GM19351 (cell line): ENCODE measurements at regions not wholly inside any gene's neighbourhood (a gene's known extent, or its start where the extent isn't known, plus 50 kb on each side); places are given as distances from the start of the nearest gene placed in this dataset.
A peak's percentile ranks its signal among the peaks of the same experiment; 100 is the strongest.

Experiments used
- ATAC-seq: cut with Tn5 transposase; IDR thresholded peaks from one replicate; pipeline ENCODE4 v1.9.1; 2021; ENCODE audit warnings: mild to moderate bottlenecking, moderate library complexity; ENCODE audit not compliant: unreplicated experiment

DNA sequence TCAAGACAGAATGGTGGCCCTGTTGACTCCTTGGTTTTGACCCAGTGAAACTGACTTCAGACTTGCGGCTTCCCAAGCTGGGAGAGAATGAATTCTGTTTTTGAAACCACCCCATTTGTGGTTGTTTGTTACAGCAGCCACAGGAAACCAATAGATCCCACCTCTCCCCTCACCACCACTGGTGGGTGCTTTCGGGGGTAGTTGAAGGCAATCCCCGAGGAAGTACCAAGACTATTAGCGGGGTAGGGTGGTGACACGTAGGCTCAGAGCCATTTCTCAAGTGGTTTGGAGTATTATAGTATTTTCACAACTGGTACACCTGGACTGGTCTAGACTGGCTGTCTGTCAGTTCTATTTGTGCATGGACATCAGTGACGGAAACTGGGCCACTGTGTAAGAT is 189.1 kb upstream of the RBPJ start:
- peak; percentile 46 for ATAC-seq

- ATAC-seq = no peak
These were observed 188.0 kb upstream of the RBPJ start for GRCh38 chr4:26132858-26133257.

GRCh38 chr4:26133840-26134239 is 187.0 kb upstream of the RBPJ start:
- no peak for ATAC-seq

DNA sequence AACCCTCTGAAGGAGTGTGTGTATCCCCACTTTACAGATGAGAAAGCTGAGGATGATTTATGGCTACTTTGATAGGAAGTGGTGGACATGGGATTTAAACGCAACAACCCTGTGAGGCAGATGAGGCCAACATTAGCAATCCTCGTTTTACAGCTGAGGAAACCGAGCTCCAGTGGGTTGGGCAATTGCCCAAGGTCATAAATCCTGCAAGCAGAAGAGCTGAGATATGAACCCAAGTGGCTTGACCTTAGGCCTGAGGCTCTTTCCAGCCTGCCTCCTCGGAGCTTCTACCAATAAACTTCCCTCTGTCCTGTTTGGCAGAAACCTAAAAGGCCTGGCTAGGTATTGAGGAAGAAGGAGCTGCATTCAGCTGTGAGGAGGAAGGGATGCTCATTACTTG is 185.5 kb upstream of the RBPJ start:
- ATAC-seq = no peak

- ATAC-seq = no peak
These were observed 184.2 kb upstream of the RBPJ start for GRCh38 chr4:26136615-26137014.

GRCh38 chr4:26137288-26137687 is 183.5 kb upstream of the RBPJ start:
- ATAC-seq = no peak

DNA sequence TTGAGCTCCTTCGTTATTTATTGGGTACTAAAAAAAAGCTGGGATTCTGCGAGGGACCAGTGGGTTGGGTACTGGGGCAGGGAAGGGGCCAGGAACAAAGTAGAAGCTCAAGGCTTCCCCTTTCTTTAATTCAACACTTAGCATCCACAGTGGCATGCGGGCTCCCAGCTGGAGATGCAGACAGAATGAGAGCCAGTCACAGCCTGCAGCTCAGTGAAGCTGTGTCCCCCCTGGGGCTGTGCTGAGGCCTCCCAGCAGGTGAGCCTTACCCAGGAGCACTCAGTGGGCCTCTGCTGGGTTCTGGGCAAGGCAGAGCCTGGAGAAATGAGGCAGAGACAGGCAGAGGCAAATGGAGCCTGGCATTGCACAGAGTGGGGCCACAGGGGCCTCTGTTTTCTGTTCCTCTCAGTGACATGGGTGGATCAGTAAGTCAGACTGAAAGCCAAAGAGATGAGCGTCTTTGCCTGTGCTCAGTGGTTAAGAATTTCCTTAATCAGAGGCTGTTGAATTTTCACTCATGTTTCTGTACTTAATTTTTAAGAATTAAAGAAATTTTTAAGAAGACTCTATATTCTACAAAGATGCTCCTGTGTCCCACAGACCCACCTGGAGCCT is 181.4 kb upstream of the RBPJ start:
- no peak for ATAC-seq

- no peak for ATAC-seq
These were observed 180.5 kb upstream of the RBPJ start for GRCh38 chr4:26140150-26140898.

- no peak for ATAC-seq
These were observed 179.6 kb upstream of the RBPJ start for GRCh38 chr4:26141051-26141721.

DNA sequence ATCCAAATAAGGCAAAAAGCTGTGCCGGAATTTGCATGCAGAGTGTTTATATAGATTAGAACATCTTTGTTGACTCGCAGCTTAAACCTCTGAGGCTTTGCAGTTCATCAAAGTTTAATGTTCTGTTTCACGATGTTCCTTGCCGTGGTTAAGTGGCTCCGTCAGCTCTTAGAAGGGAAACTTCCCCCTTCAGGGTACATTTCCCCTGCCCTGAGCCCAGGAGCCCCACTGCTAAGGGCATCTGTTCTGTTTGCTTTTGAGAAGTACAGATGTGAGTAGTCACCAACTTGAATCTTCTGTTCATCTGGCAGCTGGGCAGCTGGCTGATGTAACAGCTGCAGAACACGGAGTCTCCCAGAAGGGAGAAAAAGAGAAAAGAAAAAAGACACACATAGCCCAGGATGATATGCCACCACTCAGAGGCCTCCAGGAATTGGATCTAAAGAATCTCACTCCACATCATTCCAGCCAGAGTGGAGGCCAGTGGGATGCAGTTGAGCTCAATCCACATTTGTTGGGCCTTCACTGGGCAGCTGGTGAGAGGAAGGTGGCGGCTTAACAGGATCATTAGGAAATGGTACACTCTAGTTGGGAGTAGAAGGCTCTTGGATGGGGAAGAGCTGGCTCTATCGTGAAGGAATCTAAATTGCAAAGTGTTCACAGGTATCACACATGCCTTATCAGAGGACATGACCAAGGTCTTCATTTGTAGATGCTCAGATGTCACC is 178.7 kb upstream of the RBPJ start:
- no peak for ATAC-seq

DNA sequence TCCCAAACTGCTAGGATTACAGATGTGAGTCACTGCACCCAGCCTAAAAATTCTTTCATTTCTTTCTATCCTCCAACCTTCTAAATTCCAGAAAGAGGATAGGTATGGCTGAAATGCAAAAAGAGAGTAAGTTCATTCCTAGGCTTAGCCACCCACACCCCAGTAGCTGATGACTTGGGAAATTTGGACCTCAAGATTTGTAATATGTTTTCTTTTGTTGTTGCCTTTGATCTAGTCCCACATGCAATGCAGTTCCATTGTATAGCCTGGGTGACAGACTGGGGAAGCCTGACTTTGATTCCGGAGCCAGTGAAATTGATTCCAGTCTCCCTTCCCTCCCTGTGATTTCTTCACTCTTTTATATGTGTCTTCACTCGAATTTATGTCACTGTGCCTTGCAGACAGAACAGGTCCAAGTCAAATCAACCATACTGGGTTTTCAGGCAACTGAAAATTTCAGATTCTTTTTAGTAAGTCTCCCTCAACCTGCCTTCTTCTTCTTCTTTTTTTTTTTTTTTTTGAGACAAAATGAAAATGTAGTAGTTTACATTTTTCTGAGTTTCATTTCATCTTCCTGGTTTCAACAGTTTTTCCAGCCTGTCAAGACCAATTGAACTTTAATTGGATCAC is 176.2 kb upstream of the RBPJ start:
- ATAC-seq = no peak

DNA sequence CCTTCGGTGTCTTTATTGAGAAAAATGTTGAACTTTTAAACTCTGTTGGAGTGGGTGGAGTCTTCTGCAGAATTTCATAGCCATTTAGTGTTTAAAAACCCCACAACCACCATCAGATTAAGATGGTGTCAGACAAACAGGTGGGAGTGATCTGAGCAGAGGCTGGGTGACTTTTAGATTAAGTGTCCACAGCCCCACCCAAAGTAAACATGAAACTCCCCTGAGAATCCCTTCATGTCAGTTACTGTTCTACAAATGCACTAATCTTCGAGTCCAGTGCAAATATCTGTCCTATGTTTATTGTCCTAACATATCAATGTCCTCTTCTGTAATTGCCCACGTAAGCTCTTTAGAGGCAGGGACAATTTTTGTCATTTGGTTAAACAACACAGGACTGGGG is 175.6 kb upstream of the RBPJ start:
- no peak for ATAC-seq

GRCh38 chr4:26148927-26149326 is 171.9 kb upstream of the RBPJ start:
- no peak for ATAC-seq

DNA sequence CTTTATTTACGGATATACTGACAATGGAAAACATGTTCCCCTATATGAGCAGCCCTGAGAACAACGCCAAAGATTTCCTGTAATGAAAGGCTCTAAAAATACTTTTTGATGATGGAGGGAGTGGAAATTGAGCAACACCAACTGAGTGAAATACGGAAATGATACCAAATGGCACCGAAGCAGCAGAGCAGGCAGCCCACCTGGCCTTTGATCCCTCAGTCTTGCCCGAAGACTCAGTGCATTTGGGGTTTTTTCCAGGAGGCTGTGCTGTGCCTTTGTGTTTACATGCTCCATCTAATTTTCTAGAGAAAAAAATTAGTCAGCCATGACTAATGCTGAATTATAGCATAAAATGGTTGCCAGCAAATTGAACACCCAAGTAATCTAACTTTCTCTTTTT is 169.9 kb upstream of the RBPJ start:
- ATAC-seq = no peak

- no peak for ATAC-seq
These were observed 169.2 kb upstream of the RBPJ start for GRCh38 chr4:26151615-26152014.

DNA sequence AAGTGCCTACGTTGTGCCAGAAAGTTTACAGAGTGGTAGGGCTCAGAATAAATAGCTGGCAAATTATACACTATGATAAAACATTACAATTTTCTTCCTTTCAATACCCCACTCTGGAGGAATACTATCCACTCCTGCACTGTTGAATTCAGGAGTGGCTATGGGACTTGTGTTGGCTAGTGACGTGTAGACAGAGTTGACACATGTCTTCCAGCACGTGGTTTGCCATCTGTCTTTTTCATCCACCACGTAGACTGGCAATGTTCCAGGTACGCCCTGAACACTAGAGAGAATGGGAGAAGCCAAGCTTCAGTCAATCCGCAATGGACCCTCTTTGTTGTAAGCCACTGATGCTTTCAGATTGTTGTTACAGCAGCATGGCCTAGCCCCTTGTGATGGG is 168.8 kb upstream of the RBPJ start:
- no peak for ATAC-seq

GRCh38 chr4:26157541-26157940 is 163.3 kb upstream of the RBPJ start:
- no peak for ATAC-seq

DNA sequence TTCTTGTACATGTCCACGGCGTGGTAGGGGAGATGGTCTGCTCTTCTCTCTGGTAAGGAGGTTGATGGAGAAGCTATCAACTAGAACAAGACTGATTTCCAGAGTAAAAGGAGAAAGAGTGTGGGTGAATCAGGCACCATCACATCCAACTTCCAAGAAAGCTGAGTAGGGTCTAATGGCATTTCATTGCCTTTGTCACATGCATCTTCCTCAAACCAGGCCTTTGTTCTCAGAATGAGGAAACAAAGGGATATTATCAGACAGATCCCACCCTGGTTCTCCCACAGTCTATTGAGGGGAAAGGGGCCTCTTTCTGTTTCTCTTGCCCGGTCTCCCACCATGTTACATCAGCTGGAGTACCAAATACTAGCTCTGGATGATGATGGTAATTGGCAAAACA is 160.2 kb upstream of the RBPJ start:
- no peak for ATAC-seq

DNA sequence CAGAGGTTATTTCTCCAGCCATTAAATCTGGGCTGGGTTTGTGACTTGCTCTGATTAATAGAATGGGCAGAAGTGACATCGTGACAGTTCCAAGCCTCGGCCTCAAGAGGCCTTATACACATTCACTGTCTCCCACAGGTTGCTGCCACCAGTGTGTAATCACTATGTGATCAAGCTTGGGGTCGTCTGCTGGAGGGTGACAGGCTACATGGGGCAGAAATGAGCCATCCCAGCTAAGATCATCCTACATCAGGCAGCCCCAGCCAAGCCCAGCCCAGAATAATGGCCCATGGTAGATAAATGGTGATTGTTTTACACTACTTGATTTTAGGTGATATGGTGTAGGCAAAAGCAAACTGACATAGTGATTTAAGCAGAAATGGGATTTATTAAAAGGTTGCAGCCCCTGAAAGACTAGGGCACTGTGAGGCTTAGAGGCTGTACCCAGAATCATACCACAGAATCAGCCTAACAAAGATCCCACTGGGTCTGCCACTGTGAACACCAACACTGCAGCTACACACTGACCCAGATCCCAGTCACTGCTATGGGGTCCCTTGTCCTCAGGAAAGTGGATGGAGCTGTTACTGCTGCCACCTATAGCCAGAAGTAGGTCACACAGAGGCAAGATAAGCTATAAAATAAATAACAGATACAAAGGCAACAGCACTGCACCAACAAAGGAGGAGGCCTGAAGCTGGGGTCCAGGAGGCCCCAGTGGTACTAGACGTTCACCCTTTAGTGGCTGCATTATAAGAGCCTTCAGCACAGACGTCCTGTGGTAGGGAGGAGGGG is 159.6 kb upstream of the RBPJ start:
- ATAC-seq = peak; percentile 69

GRCh38 chr4:26162101-26162500 is 158.7 kb upstream of the RBPJ start:
- ATAC-seq = no peak
